ENCODE measurements at regions not wholly inside any gene's neighbourhood (a gene's known extent, or its start where the extent isn't known, plus 50 kb on each side); places are given as distances from the start of the nearest gene placed in this dataset.

DNA sequence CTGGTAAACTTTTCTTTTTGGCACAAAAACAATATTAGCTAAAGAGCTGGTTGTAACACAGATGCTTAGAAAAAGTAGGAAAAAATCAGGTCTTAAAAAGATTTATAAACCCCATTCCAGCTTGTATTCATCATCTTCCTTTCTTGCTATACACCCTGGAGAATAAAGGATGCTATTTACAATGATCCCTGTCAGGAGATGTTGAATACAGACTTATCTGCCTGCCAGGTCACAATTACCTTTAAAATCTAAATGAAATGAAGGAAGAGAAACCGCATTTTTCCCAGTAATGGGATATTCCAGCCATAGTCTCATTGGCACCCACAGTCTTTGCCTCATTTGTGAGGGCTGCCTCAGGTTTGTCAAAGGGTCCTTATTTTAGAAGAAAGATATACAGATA lies 394.1 kb upstream of the WWC1 start:
- Histone ChIP-seq H3K79me2 (ENCODE audit: insufficient read depth, low read length) (no peaks in the 10 kb centered on the region), H3K4me2 (ENCODE audit: low read depth, low read length, poor library complexity, severe bottlenecking) (no peak overlapping the region), H3K27me3 (ENCODE audit: low read length) (no peaks in the 10 kb centered on the region), H3K36me3 (ENCODE audit: low read length) (no peaks in the 10 kb centered on the region), H3K9ac (ENCODE audit: low read length) (no peak overlapping the region), H3K9me3 (ENCODE audit: insufficient read depth, low read length) (no peaks in the 10 kb centered on the region), H3K9me2 (replicated peaks; ENCODE audit: insufficient read depth, low read length) (no peaks in the 10 kb centered on the region), H3K27ac (ENCODE audit: low read depth, low read length) (no peak overlapping the region), H3K4me3 (ENCODE audit: insufficient read depth, low read length, poor library complexity, severe bottlenecking) (no peak overlapping the region), H4K20me1 (ENCODE audit: low read depth, low read length) (no peaks in the 10 kb centered on the region), H2AFZ (ENCODE audit: low read depth, low read length, severe bottlenecking) (no peak overlapping the region), H3F3A (ENCODE audit: insufficient read depth) (no peaks in the 10 kb centered on the region)
- TF ChIP-seq CTCF (IDR thresholded peaks at IDR 0.05; ENCODE audit: insufficient read depth, low read length, poor library complexity, severe bottlenecking) = no peak
- no peak for TF ChIP-seq EZH2phosphoT487 (conservative IDR thresholded peaks at IDR 0.05; ENCODE audit: low read length)

DNA sequence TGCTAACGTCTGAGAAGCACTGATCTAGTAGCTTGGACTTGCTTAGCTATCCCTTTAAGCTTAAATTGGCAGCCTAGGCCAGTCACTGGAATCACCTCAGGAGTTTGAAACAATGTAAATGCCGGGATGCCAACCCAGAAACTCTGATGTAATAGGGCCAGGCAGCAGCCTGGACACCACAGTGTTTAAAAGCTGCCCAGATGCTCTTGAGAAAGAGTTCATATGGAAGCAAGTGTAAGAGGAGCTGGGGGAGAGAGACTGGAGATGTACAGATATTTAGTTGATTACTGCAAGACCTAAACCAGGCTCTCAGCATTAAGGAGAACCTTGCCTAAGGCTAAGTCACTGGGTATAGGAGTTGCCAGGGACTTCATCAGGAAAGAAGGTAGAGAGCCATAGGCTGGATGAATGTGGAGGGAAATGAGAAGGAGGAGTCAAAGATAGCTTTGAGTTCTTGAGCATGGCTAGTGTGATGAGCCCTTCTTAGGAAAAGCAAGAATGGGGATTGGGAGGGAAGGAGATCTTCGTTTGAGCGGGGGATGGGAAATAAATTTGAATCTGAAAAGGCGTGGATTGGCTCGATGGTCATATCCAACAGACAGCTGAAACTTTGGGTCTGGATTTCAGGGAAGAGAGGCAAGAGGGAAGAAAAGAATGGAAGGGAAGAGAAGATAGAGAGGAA lies 392.9 kb upstream of the WWC1 start:
- TF ChIP-seq CTCF (IDR thresholded peaks at IDR 0.05; ENCODE audit: insufficient read depth, low read length, poor library complexity, severe bottlenecking) = no peak
- TF ChIP-seq EZH2phosphoT487 (conservative IDR thresholded peaks at IDR 0.05; ENCODE audit: low read length) = no peak
- Histone ChIP-seq H3K4me3 (ENCODE audit: insufficient read depth, low read length, poor library complexity, severe bottlenecking) (no peak overlapping the region), H3K9ac (ENCODE audit: low read length) (no peak overlapping the region), H3K9me3 (ENCODE audit: insufficient read depth, low read length) (no peaks in the 10 kb centered on the region), H3K4me2 (ENCODE audit: low read depth, low read length, poor library complexity, severe bottlenecking) (no peak overlapping the region), H4K20me1 (ENCODE audit: low read depth, low read length) (no peaks in the 10 kb centered on the region), H3K36me3 (ENCODE audit: low read length) (no peaks in the 10 kb centered on the region), H3F3A (ENCODE audit: insufficient read depth) (no peaks in the 10 kb centered on the region), H3K27ac (ENCODE audit: low read depth, low read length) (no peak overlapping the region), H3K79me2 (ENCODE audit: insufficient read depth, low read length) (no peaks in the 10 kb centered on the region), H3K9me2 (replicated peaks; ENCODE audit: insufficient read depth, low read length) (no peaks in the 10 kb centered on the region), H3K27me3 (ENCODE audit: low read length) (no peaks in the 10 kb centered on the region), H2AFZ (ENCODE audit: low read depth, low read length, severe bottlenecking) (no peak overlapping the region)

- Histone ChIP-seq H3K79me2 (ENCODE audit: insufficient read depth, low read length) (no peaks in the 10 kb centered on the region), H3K9me2 (replicated peaks; ENCODE audit: insufficient read depth, low read length) (no peaks in the 10 kb centered on the region), H3K4me2 (ENCODE audit: low read depth, low read length, poor library complexity, severe bottlenecking) (no peak overlapping the region), H4K20me1 (ENCODE audit: low read depth, low read length) (no peaks in the 10 kb centered on the region), H3K27ac (ENCODE audit: low read depth, low read length) (no peak overlapping the region), H3K36me3 (ENCODE audit: low read length) (no peaks in the 10 kb centered on the region), H2AFZ (ENCODE audit: low read depth, low read length, severe bottlenecking) (no peak overlapping the region), H3K9me3 (ENCODE audit: insufficient read depth, low read length) (no peaks in the 10 kb centered on the region), H3K4me3 (ENCODE audit: insufficient read depth, low read length, poor library complexity, severe bottlenecking) (no peak overlapping the region), H3F3A (ENCODE audit: insufficient read depth) (no peaks in the 10 kb centered on the region), H3K27me3 (ENCODE audit: low read length) (no peaks in the 10 kb centered on the region), H3K9ac (ENCODE audit: low read length) (no peak overlapping the region)
- TF ChIP-seq CTCF (IDR thresholded peaks at IDR 0.05; ENCODE audit: insufficient read depth, low read length, poor library complexity, severe bottlenecking) = no peak
- no peak for TF ChIP-seq EZH2phosphoT487 (conservative IDR thresholded peaks at IDR 0.05; ENCODE audit: low read length)
Observed at GRCh38 chr5:167899490-167900070, 391.9 kb upstream of the WWC1 start.

Data from SU-DHL-6 (cell line).